DMS 273 (cell line): ENCODE measurements at regions not wholly inside any gene's neighbourhood (a gene's known extent, or its start where the extent isn't known, plus 50 kb on each side); places are given as distances from the start of the nearest gene placed in this dataset.
"Not testable (repeated sequence)": the region's sequence is repeated elsewhere in the genome, so short reads cannot be mapped to it uniquely, and the experiment has no call there.

ENCODE experiments used
- DNase-seq: peaks from one replicate; lab custom pipeline; 2025; ENCODE audit not compliant: unreplicated experiment; lab: John Stamatoyannopoulos, UW

GRCh38 chr12:66733321-66733720 lies 54.4 kb upstream of the GRIP1 start:
- no peak for DNase-seq

DNA sequence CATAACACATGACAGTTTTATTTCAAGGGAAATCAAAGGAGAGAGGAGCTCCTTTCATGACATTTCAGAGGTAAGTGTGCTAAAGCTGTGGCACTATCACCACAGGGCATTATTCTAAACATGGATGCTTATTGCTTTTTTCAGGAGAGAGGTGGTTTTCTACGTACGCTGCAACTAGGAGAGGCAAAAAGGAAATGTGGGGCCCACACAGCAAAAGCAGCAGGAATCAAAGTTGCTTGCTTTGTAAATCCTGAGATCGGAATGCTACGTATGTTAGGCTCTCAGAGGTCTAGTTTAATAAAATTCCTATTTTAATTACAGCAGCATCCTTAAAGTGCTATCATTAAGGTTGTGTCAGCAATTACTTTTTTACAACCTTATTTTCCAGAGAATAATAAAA lies 55.0 kb upstream of the GRIP1 start:
- no peak for DNase-seq

DNA sequence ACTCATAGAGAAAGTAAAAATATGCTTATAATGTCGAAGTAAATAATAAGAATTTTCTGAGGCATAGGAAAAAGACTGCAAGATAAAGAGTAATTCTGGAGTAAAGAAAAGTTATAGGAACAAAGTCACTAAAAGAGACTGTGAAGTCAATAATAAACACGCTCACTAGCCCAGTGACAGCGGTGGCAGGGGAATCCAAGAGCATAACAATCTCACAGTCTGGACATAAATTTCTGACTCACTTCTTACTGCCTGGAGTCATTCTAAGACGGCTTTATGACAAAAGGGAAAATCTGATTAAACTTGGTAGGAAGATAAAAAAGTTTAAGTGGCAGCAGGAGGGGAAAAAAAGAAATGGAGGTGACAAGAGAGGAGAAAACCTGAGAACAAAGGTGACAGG lies 56.4 kb upstream of the GRIP1 start:
- DNase-seq = no peak

DNA sequence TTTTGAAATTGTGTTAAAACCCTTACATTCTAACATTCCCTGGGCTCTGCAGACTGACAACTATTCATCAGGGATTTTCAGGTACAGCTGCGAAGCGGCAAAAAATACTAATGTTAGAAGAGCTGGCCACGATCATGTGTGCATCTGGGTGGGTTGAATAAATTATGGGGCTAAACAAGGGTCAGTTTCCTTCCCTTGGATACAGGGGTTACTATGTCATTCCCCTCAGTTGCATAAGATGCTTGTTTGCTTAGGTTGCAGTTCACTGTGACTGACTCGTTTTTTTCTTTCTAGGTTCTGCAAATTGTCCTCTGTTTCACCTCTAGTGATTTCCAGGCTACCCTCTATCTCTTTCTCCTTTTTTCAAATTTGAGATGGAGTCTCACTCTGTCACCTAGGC lies 58.1 kb upstream of the GRIP1 start:
- no peak for DNase-seq

DNA sequence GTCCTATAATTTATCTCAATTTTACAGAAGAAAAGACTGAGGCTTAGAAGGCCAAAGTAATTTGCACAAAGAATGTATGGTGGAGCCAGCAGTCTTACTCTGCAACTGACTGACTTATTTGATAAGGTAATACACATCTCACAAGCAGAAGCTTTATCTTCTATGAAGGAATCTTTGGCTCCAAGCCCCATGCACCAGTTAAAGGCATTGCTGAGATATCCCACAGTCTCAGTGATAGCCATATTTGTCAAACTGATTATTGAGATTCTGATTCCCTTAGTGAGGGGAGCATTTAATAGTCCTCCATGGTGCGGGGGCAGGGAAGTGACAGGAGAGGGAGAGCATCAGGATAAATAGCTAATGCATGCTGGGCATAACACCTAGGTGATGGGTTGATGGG lies 60.4 kb upstream of the GRIP1 start:
- DNase-seq = no peak

- peak; percentile 22 for DNase-seq
Observed at GRCh38 chr12:66739940-66740651, 61.2 kb upstream of the GRIP1 start.

- no peak for DNase-seq
Observed at GRCh38 chr12:66740732-66741131, 61.9 kb upstream of the GRIP1 start.

DNA sequence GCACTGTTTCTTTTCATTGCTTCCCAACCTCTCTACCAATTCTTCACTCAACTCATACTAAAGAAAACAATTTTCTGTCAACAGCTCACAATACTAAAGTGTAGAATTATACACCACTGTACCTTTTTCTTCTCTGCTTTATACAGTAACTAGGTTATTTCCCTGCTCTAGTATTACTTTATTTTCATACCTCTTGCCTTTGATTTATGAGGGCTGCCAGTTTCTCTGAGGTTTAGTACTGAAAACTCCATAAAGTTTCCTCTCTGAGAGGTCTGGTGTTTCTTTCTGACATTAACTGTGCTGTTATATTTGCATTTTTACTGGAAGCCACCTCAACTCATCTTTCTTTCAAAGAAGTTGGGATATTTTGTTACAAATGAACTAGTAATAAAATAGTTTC lies 63.0 kb upstream of the GRIP1 start:
- DNase-seq = no peak

- DNase-seq = no peak
Observed at GRCh38 chr12:66742508-66743367, 63.9 kb upstream of the GRIP1 start.

GRCh38 chr12:66744461-66744860 lies 65.6 kb upstream of the GRIP1 start:
- no peak for DNase-seq

GRCh38 chr12:66744956-66745383 lies 66.1 kb upstream of the GRIP1 start:
- peak; percentile 1 for DNase-seq

DNA sequence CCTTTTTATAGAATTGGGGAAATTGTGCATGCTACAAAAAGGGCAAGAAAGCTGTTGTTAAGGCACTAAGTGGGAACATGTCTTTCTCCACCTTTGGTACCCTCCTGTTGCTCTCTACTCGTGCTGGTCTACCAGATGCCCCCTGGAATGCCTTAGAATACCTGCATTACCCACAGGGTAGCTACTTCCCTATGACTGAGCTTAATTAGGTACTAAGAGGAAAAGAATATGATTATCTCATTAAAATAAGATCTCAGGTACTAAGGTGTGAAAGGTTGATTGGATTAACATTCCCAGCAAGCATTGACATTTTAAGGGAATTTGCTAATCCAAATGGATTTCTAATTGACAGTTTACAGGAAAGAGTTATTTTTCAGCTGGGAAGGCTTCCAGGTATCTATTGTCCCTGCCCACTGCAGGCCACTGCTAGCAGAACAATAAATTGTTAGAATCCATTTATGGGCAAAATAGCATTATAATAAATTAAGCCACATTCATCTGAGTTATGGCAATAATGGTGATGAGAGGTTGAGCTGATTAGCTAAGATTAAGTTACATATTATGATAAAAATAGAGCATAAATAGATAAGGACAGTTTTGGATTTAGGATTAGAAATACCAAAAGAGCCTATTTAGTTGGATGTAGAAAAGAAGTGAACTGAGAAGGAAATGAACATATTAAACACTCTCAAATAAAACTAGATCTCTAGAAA lies 67.8 kb upstream of the GRIP1 start:
- no peak for DNase-seq

DNA sequence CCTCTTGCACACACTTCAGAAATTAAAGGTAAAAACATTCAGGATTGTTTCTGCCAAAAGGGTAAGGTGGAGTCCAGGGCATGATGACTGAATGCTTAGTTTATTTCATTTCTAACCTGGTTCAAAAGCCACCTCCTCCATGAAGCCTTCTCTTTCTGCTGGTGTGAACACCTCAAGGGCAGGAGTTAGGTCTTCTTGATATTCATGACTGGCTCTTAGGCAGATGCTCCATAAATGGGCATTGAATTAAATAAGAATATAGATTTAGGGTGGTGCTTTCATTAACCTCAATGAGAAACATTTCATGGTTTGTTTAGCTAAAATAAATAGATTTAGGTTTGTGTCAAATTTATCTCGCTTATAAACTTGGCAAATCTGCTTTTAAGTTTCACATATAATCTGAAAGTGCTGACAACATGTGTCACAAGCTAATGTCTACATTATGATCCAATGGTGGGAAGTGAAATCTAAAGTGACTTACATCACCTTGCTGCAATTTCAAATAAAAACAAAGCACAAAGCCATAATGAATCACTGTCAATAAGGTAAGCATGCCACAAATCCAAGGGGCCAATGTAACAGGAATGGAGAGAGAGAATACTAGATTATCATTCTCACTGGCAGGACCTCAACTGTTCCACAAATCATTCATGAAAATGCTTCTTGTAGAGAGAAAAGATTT lies 72.7 kb upstream of the GRIP1 start:
- DNase-seq = no peak

GRCh38 chr12:66753810-66754209 lies 74.9 kb upstream of the GRIP1 start:
- DNase-seq = no peak

GRCh38 chr12:66755727-66756395 lies 77.0 kb upstream of the GRIP1 start:
- DNase-seq = no peak

DNA sequence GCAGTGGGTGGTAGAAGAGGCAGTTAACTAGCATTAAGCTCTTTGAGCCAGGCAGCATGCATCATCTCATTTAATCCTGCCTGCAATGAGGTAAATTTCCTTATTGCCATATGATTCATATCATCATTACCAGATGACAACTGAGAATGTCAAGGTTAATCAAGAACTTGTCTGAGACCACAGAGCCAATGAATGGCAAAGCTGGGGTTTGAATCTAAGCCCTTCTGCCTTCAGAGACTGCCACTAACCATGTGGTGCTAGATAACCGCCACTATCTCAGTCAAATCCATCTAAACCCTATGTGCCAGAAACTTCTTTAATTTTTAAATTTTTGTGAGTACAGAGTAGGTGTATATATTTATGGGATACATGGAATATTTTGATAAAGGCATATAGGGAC lies 77.8 kb upstream of the GRIP1 start:
- no peak for DNase-seq

DNA sequence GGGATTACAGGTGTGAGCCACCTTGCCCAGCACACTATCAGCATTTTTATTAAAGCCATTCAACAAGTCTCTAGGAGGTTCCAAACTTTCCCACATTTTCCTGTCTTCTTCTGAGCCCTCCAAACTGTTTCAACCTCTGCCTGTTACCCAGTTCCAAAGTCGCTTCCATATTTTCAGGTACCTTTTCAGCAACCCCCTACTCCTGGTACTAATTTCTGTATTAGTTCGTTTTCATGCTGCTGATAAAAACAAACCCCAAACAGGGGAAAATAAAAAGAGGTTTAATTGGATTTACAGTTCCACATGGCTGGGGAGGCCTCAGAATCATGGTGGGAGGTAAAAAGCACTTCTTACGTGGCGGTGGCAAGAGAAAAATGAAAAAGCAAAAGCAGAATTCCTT lies 81.2 kb upstream of the GRIP1 start:
- DNase-seq = not testable (repeated sequence)

DNA sequence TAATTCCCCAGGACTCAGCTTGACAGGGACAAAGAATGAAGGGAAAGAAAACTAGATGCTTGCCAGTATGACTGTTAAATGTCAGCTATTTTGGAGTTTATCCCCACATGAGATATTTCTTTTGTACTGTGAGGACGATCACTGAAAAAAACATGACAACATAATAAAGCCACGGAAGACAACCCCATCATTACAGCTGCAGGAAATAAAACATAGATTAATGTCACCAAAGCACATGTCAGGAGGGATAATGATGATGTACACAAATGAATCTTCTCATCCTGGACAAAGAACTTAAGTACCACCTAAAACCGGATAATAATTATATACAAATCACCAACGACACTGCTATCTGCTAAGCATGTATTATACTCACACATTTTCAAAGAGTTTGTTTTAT lies 84.6 kb upstream of the GRIP1 start:
- DNase-seq = no peak

GRCh38 chr12:66765204-66765603 lies 86.3 kb upstream of the GRIP1 start:
- no peak for DNase-seq

DNA sequence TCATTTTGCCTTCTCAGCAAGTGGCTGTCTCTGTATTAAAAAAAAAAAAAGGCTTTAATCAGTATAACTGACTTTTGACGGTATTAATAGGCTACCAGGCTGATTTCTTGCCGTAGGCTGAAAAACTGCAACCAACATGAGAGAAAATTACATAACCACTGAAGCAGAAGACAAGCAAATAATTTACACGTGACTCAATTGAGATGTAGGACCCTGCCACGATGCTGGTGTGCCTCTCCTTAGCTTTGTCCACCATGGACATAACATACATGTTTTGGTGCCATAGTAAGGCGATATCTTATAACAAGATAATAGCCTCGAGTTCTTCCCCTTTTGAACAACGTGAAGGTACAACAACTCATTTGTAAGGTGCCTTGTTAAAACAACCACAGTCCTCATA lies 88.7 kb upstream of the GRIP1 start:
- DNase-seq = no peak

- DNase-seq = no peak
Observed at GRCh38 chr12:66768293-66768692, 89.4 kb upstream of the GRIP1 start.
